NB4 (cell line): ENCODE measurements at regions not wholly inside any gene's neighbourhood (a gene's known extent, or its start where the extent isn't known, plus 50 kb on each side); places are given as distances from the start of the nearest gene placed in this dataset.

Source experiments
- CTCF ChIP-seq: IDR thresholded peaks from one replicate; pipeline ENCODE4 v1.5.1; 2012; ENCODE audit warnings: low read depth, low read length
- MAX ChIP-seq: IDR thresholded peaks from 2 replicates; pipeline ENCODE4 v1.6.1; 2011; ENCODE audit warnings: low read depth, low read length

- no peak for TF ChIP-seq CTCF
- TF ChIP-seq MAX: peak; percentile 65
Observed at GRCh38 chr1:229130028-229130668, 140.8 kb upstream of the RAB4A start.
